Stimulated activated naive B cell treated with anti-CD40 and anti-IgM and Interleukin-4, amounts not matched to agents 10 μg/mL and 1 μg/mL and 100 μg/mL, for 72 hours (primary cell): ENCODE measurements at regions not wholly inside any gene's neighbourhood (a gene's known extent, or its start where the extent isn't known, plus 50 kb on each side); places are given as distances from the start of the nearest gene placed in this dataset.

Source experiments
- ATAC-seq, 2 donors: fragments of 150-1000 bp; cut with Tn5 transposase; replicated peaks; 2 replicates each; pipeline ENCODE4 v1.10.0; 2021; ENCODE audit warnings: moderate library complexity in 1 of 2
- DNase-seq: peaks from one replicate; pipeline ENCODE4 v3.0.0; 2021
- H3K27ac Mint-ChIP-seq: one replicate; pipeline ENCODE4 v1.8.0; 2022; ENCODE audit warnings: mild to moderate bottlenecking, mixed read lengths
- H3K27me3 Mint-ChIP-seq, 2 donors: one replicate each; pipeline ENCODE4 v1.8.0; 2022; ENCODE audit warnings: mixed read lengths in 2 of 2
- H3K36me3 Mint-ChIP-seq, 2 donors: one replicate each; pipeline ENCODE4 v1.8.0; 2022; ENCODE audit warnings: mixed read lengths in 2 of 2, mild to moderate bottlenecking in 1 of 2
- H3K4me1 Mint-ChIP-seq, 2 donors: one replicate each; pipeline ENCODE4 v1.8.0; 2022; ENCODE audit warnings: mixed read lengths in 2 of 2, mild to moderate bottlenecking in 1 of 2
- H3K4me3 Mint-ChIP-seq, 2 donors: one replicate each; pipeline ENCODE4 v1.8.0; 2022; ENCODE audit warnings: mild to moderate bottlenecking in 2 of 2, mixed read lengths in 2 of 2, moderate library complexity in 1 of 2
- H3K9me3 Mint-ChIP-seq, 2 donors: one replicate each; pipeline ENCODE4 v1.8.0; 2022; ENCODE audit warnings: mixed read lengths in 2 of 2, mild to moderate bottlenecking in 1 of 2

GRCh38 chrX:117002981-117003380 is 540.2 kb upstream of the CT83 start:
- Mint-ChIP-seq H3K27me3 (no peaks in the 10 kb centered on the region), H3K9me3 (peaks cover 0 to 7% of the 10 kb centered on the region in 2 donors), H3K4me3 (no peak overlapping the region), H3K27ac (no peak overlapping the region), H3K36me3 (no peaks in the 10 kb centered on the region), H3K4me1 (no peaks in the 10 kb centered on the region)
- ATAC-seq (no peak), DNase-seq (no peak)

DNA sequence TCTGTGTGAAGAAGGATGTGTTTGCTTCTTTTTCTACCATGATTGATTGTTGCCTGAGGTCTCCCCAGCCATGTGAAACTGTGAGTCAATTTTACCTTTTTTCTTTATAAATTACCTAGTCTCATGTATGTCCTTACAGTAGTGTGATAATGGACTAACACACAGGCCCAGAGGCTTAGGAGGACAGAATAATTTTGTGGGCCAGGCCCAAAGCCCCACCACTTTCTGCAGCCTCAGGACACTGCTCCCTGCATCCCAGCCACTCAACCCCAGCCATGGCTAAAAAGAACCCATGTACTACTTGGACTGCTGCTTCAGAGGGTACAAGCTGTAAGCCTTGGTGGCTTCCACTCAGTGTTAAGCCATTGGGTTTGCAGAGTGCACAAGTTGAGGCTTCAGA is 512.7 kb upstream of the CT83 start:
- H3K4me1 Mint-ChIP-seq: no peaks in the 10 kb centered on the region
- no peaks in the 10 kb centered on the region for H3K36me3 Mint-ChIP-seq
- H3K27me3 Mint-ChIP-seq: no peaks in the 10 kb centered on the region
- peaks cover 5 to 13% of the 10 kb centered on the region in 2 donors for H3K9me3 Mint-ChIP-seq
- DNase-seq (no peak), ATAC-seq (no peak)
- peak overlapping the region; percentile 17 for H3K27ac Mint-ChIP-seq
- H3K4me3 Mint-ChIP-seq: no peak overlapping the region

DNA sequence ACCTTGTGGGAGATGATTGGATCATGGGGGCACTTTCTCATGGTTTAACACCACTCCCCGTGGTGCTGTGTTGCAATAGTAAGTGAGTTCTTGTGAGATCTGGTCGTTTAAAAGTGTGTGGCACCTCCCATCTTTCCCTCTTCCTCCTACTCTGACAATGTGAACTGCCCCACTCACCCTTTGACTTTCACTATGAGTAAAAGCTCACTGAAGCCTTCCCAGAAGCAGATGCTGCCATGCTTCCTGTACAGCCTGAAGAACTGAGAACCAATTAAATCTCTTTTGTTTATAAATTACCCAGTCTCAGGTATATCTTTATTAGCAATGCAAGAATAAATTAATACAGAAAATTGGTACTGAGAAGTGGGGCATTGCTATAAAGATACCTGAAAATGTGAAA is 509.6 kb upstream of the CT83 start:
- Mint-ChIP-seq H3K27ac (peak overlapping the region; percentile 0), H3K4me3 (no peak overlapping the region), H3K4me1 (no peaks in the 10 kb centered on the region), H3K9me3 (peaks cover 2 to 13% of the 10 kb centered on the region in 2 donors), H3K36me3 (no peaks in the 10 kb centered on the region), H3K27me3 (no peaks in the 10 kb centered on the region)
- DNase-seq: no peak
- peak in 1 of 2 donors; percentile 69 for ATAC-seq

GRCh38 chrX:116961872-116962582 is 499.3 kb upstream of the CT83 start:
- no peaks in the 10 kb centered on the region for H3K4me1 Mint-ChIP-seq
- H3K27me3 Mint-ChIP-seq: no peaks in the 10 kb centered on the region
- no peak overlapping the region for H3K4me3 Mint-ChIP-seq
- ATAC-seq (no peak), DNase-seq (no peak)
- no peaks in the 10 kb centered on the region for H3K36me3 Mint-ChIP-seq
- no peak overlapping the region for H3K27ac Mint-ChIP-seq
- peaks cover 2 to 4% of the 10 kb centered on the region in 2 donors for H3K9me3 Mint-ChIP-seq

GRCh38 chrX:116930311-116930710 is 467.5 kb upstream of the CT83 start:
- H3K36me3 Mint-ChIP-seq: no peaks in the 10 kb centered on the region
- no peak overlapping the region for H3K27ac Mint-ChIP-seq
- no peak for ATAC-seq
- no peaks in the 10 kb centered on the region for H3K27me3 Mint-ChIP-seq
- DNase-seq: no peak
- H3K4me3 Mint-ChIP-seq: no peak overlapping the region
- no peaks in the 10 kb centered on the region for H3K9me3 Mint-ChIP-seq
- no peaks in the 10 kb centered on the region for H3K4me1 Mint-ChIP-seq

- Mint-ChIP-seq H3K4me3 (no peak overlapping the region), H3K36me3 (no peaks in the 10 kb centered on the region), H3K9me3 (peaks cover 0 to 6% of the 10 kb centered on the region in 2 donors), H3K4me1 (no peaks in the 10 kb centered on the region), H3K27me3 (no peaks in the 10 kb centered on the region), H3K27ac (no peak overlapping the region)
- DNase-seq: no peak
- ATAC-seq: no peak
Observed at GRCh38 chrX:116897526-116897925, 434.8 kb upstream of the CT83 start.

GRCh38 chrX:116881961-116882360 is 419.2 kb upstream of the CT83 start:
- no peaks in the 10 kb centered on the region for H3K36me3 Mint-ChIP-seq
- ATAC-seq (no peak), DNase-seq (no peak)
- H3K4me3 Mint-ChIP-seq: no peak overlapping the region
- H3K4me1 Mint-ChIP-seq: no peaks in the 10 kb centered on the region
- H3K9me3 Mint-ChIP-seq: peaks cover 0 to 4% of the 10 kb centered on the region in 2 donors
- no peak overlapping the region for H3K27ac Mint-ChIP-seq
- no peaks in the 10 kb centered on the region for H3K27me3 Mint-ChIP-seq

DNA sequence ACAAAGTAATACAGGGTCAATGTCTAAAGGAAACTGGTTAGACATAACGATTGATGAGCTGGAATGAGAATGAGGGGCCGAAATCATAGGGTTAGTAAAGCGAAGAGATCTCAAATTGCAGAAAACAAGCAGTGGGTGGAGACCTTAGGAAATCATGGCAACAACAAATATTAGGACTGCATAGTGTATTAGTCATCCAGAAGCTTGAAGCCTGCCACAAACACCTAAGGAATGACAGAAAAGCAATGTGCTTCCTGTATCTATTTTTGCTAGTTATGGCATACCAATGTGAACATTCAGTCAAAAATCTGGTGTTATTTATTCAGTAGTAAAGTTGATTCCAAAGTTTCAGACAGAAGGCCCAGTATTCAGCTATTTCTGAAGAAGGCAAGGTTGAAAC is 410.9 kb upstream of the CT83 start:
- H3K4me1 Mint-ChIP-seq: no peaks in the 10 kb centered on the region
- no peak overlapping the region for H3K4me3 Mint-ChIP-seq
- no peaks in the 10 kb centered on the region for H3K9me3 Mint-ChIP-seq
- no peaks in the 10 kb centered on the region for H3K27me3 Mint-ChIP-seq
- H3K27ac Mint-ChIP-seq: no peak overlapping the region
- DNase-seq (no peak), ATAC-seq (no peak)
- H3K36me3 Mint-ChIP-seq: no peaks in the 10 kb centered on the region

- Mint-ChIP-seq H3K9me3 (no peaks in the 10 kb centered on the region), H3K4me1 (no peaks in the 10 kb centered on the region), H3K4me3 (no peak overlapping the region), H3K27ac (no peak overlapping the region), H3K36me3 (no peaks in the 10 kb centered on the region), H3K27me3 (no peaks in the 10 kb centered on the region)
- no peak for ATAC-seq
- DNase-seq: no peak
Observed at GRCh38 chrX:116872931-116873330, 410.2 kb upstream of the CT83 start.

DNA sequence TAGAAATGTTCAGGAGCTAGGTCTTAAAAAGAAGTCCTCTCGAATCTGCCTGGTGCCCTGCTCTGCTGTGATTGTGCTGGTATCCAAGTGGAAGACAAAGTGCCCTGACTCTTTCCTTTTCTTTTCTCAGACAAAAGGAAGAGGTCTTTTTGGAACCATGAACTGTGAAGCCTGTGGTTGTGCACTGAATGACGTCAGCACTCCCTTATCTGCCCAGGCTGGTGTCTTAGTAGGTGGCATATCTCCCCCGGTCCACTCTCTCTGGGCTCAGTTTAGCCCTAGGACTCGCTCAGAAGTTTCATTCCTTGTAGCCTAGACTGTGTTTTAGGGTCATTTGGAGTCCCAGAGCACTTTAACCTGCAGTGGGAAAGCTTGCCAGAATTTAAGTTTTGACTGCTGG is 400.3 kb upstream of the CT83 start:
- Mint-ChIP-seq H3K4me1 (no peaks in the 10 kb centered on the region), H3K27ac (no peak overlapping the region), H3K4me3 (no peak overlapping the region)

GRCh38 chrX:116862340-116862739 is 399.6 kb upstream of the CT83 start:
- H3K36me3 Mint-ChIP-seq: no peaks in the 10 kb centered on the region
- DNase-seq (no peak), ATAC-seq (no peak)
- no peak overlapping the region for H3K27ac Mint-ChIP-seq
- H3K9me3 Mint-ChIP-seq: peaks cover 2 to 4% of the 10 kb centered on the region in 2 donors
- H3K4me1 Mint-ChIP-seq: no peaks in the 10 kb centered on the region
- no peak overlapping the region for H3K4me3 Mint-ChIP-seq
- H3K27me3 Mint-ChIP-seq: no peaks in the 10 kb centered on the region

More for the DNA sequence above, 400.3 kb upstream of the CT83 start:
- DNase-seq (no peak), ATAC-seq (no peak)
- Mint-ChIP-seq H3K27me3 (no peaks in the 10 kb centered on the region), H3K9me3 (peaks cover 2 to 4% of the 10 kb centered on the region in 2 donors), H3K36me3 (no peaks in the 10 kb centered on the region)

GRCh38 chrX:116841290-116841689 is 378.5 kb upstream of the CT83 start:
- H3K9me3 Mint-ChIP-seq: peaks cover 0 to under 1% of the 10 kb centered on the region in 2 donors
- no peaks in the 10 kb centered on the region for H3K36me3 Mint-ChIP-seq
- no peaks in the 10 kb centered on the region for H3K27me3 Mint-ChIP-seq

DNA sequence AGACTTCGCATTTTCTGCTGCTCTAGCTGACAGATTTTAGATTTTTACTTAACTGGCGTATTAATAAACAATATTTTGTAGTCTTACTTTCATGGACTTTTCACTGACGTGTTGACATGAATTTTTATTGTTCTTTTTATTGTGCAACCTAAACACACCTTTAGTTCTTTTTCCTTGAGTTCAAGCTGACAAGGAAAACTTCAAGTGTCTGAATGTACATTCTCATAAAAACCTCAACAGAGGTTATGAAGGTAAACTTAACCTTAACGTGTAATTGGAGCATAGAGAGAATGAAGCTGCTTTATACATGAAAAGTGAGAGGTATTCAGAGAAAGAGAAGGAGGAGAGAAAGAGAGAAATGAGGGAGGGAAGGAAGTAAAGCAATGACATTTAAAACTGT is 364.3 kb upstream of the CT83 start:
- ATAC-seq: no peak
- no peaks in the 10 kb centered on the region for H3K27me3 Mint-ChIP-seq

More at GRCh38 chrX:116841290-116841689, 378.5 kb upstream of the CT83 start:
- no peak overlapping the region for H3K27ac Mint-ChIP-seq
- no peak for DNase-seq
- H3K4me1 Mint-ChIP-seq: no peaks in the 10 kb centered on the region
- ATAC-seq: no peak
- H3K4me3 Mint-ChIP-seq: no peak overlapping the region

DNA sequence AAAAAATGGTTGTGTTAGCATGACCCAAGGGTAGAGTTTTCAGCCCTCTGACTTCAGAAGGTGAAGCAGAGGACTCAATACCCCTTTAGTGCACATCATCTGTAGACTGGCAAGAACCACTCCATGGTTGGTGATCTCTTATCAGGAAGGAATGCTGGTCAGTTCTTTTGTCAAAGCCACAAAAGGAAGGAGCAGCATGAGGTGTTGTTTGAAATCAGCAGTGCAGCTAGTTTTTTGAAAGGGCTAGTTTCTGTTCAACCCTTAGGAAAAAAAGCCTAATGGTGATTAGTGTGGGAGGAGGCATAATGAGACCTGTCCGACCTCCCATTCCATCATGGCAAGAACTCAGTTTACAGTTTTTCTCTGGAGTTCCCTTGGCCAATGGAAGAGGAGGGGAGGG is 362.0 kb upstream of the CT83 start:
- Mint-ChIP-seq H3K9me3 (peaks cover 0 to 1% of the 10 kb centered on the region in 2 donors), H3K27me3 (no peaks in the 10 kb centered on the region), H3K4me3 (no peak overlapping the region), H3K27ac (no peak overlapping the region), H3K4me1 (no peaks in the 10 kb centered on the region), H3K36me3 (no peaks in the 10 kb centered on the region)
- DNase-seq: no peak
- ATAC-seq: no peak

More for the DNA sequence above, 364.3 kb upstream of the CT83 start:
- H3K4me3 Mint-ChIP-seq: no peak overlapping the region
- H3K9me3 Mint-ChIP-seq: peaks cover 0 to 1% of the 10 kb centered on the region in 2 donors
- H3K27ac Mint-ChIP-seq: no peak overlapping the region
- H3K4me1 Mint-ChIP-seq: no peaks in the 10 kb centered on the region
- no peaks in the 10 kb centered on the region for H3K36me3 Mint-ChIP-seq
- DNase-seq: no peak

- ATAC-seq (no peak), DNase-seq (no peak)
- Mint-ChIP-seq H3K4me1 (no peaks in the 10 kb centered on the region), H3K36me3 (no peaks in the 10 kb centered on the region), H3K27me3 (no peaks in the 10 kb centered on the region), H3K4me3 (no peak overlapping the region), H3K9me3 (peaks cover 0 to 1% of the 10 kb centered on the region in 2 donors), H3K27ac (no peak overlapping the region)
Observed at GRCh38 chrX:116823677-116824076, 360.9 kb upstream of the CT83 start.
